Colonic mucosa (tissue), 4 donors: ENCODE measurements at regions not wholly inside any gene's neighbourhood (a gene's known extent, or its start where the extent isn't known, plus 50 kb on each side); places are given as distances from the start of the nearest gene placed in this dataset.

Experiments
- DNase-seq: peaks from one replicate; pipeline ENCODE4 v3.0.0-alpha.2; 2020
- H3K27ac ChIP-seq: fragments of 200-600 bp; one replicate; pipeline ENCODE4 v1.8.0; 2021
- H3K27me3 ChIP-seq: fragments of 200-600 bp; one replicate; pipeline ENCODE4 v1.8.0; 2021
- H3K36me3 ChIP-seq: fragments of 200-600 bp; one replicate; pipeline ENCODE4 v1.8.0; 2021
- H3K4me1 ChIP-seq: fragments of 200-600 bp; one replicate; pipeline ENCODE4 v1.8.0; 2021; ENCODE audit warnings: mild to moderate bottlenecking
- H3K4me3 ChIP-seq: fragments of 200-600 bp; one replicate; pipeline ENCODE4 v1.8.0; 2021
- H3K9ac ChIP-seq, 2 donors: one replicate each; pipeline ENCODE4 v1.7.0; 2013; ENCODE audit warnings: control low read depth in 2 of 2, low read depth in 2 of 2, low read length in 2 of 2
- H3K9me3 ChIP-seq: fragments of 200-600 bp; one replicate; pipeline ENCODE4 v1.8.0; 2021
- CTCF ChIP-seq: fragments of 200-600 bp; IDR thresholded peaks from one replicate; pipeline ENCODE4 v1.8.0; 2022; ENCODE audit warnings: antibody characterized with exemption, mild to moderate bottlenecking
- intact Hi-C: fragments of 100-400 bp; cut with DNase I; formaldehyde crosslinking; loops from one replicate; pipeline ENCODE4 v1.14.1; 2022
- donor health status: healthy.
- donor health status: DM: no; HTN: no; CAD: no.
- donor health status: DM: no; HTN: no; CAD: no.

DNA sequence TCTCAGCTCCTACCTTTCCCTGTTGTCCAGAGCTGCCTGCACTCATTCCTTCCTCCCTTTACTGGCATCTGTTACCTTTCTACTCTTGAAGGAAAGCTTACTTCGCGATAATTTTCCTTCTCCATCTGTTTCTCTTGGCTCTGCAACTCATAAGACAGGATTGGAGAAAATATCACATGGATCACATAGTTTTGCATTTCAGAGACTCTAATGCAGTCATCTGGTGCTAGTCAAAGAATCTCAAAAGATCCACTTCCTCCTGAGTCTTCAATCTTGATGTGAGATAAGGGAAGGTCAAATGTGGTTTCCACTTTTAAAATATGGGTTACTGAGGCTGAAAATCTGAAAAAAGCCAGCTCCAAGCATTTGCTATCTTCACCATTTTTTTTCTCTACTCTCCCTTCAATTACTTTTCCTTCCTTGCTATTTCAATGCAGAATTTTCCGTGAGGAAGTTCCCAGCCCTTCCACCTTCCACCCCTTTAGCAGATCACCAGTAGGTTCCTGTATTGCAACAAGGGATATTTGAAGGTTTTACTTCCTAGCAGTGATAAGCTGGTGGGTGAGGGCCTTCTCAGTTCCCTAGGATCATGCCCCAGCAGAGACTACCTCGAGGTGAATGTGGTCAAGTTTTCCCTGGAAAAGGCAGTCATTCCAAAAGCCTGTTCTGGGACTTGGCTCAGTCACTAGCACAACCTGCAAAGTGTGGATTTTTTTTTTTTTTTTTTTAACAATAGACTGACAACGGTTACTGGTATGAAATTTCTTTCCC is 62.8 kb upstream of the LRRC1 start:
- Histone ChIP-seq H3K36me3 (no peaks in the 10 kb centered on the region), H3K4me1 (no peaks in the 10 kb centered on the region), H3K27ac (no peak overlapping the region), H3K9ac (no peak overlapping the region), H3K4me3 (no peak overlapping the region), H3K27me3 (no peaks in the 10 kb centered on the region), H3K9me3 (no peaks in the 10 kb centered on the region)
- TF ChIP-seq CTCF = no peak
- intact Hi-C loops = loop anchor here (5.0 kb wide), 2 partner anchors 60 to 225 kb away; no protein-coding TSS in a partner anchor
- DNase-seq = no peak

DNA sequence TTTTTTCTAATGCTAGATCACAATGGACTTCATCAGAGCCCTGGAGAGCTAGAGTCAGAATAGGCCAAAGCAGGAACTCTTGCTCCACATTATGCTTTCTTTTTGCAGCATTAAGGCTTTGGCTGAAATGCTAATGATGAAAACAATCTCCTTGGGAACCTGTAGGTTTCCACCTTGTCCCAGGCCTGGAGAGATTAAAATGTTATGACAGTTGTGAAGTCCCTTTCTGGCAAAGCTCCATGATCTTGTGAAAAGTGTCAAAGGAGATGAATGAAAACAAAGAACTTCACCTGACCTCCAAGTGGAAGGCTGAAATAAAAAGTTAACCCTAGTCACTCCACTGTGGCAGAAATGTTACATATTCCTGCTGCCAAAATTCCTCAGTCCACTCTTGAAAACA is 64.0 kb upstream of the LRRC1 start:
- Histone ChIP-seq H3K9me3 (no peaks in the 10 kb centered on the region), H3K27me3 (no peaks in the 10 kb centered on the region), H3K4me1 (no peaks in the 10 kb centered on the region), H3K9ac (no peak overlapping the region), H3K36me3 (no peaks in the 10 kb centered on the region), H3K4me3 (no peak overlapping the region), H3K27ac (no peak overlapping the region)
- no peak for DNase-seq
- intact Hi-C loops = loop anchor here (5.0 kb wide), 2 partner anchors 62 to 227 kb away; no protein-coding TSS in a partner anchor
- TF ChIP-seq CTCF = no peak

DNA sequence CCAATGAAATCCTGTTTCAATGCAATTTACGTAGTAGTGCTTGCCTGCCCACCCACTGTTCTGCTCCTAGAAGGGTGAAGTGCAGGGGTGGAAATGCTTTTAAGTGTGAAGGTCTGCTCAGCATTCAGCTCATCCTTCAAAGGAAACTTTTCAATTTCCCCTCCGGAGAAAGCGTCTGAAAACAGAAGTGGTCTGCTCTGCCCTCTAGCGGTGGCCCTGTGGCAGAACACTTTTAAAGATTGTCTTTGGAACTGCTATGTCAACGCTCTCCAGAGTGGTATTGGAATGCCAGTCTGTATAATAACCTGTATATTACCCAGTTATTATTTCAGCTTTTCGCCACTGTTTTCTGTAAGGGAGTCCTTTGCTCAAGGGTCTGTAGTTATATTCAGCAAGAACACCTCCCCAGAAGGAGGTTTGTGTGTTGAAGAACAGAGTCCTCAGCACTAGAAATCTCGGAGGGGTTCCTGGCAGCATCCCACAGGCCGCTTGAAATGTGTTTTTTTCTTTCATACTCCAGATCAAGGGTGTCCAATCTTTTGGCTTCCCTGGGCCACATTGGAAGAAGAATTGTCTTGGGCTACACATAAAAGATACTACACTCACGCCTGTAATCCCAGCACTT is 63.1 kb upstream of the KLHL31 start:
- Histone ChIP-seq H3K4me1 (no peaks in the 10 kb centered on the region), H3K36me3 (no peaks in the 10 kb centered on the region), H3K27me3 (no peaks in the 10 kb centered on the region), H3K9ac (no peak overlapping the region), H3K27ac (no peak overlapping the region), H3K4me3 (no peak overlapping the region), H3K9me3 (no peaks in the 10 kb centered on the region)
- DNase-seq = peak; percentile 40
- peak; percentile 93 for TF ChIP-seq CTCF
- intact Hi-C loops = loop anchor here (2.0 to 10.0 kb wide), 2 partner anchors 236 to 554 kb away; no protein-coding TSS in a partner anchor

GRCh38 chr6:53727748-53728147 is 62.2 kb upstream of the KLHL31 start:
- TF ChIP-seq CTCF = no peak
- Histone ChIP-seq H3K36me3 (no peaks in the 10 kb centered on the region), H3K27me3 (no peaks in the 10 kb centered on the region), H3K4me3 (no peak overlapping the region), H3K27ac (no peak overlapping the region), H3K4me1 (no peaks in the 10 kb centered on the region), H3K9ac (no peak overlapping the region), H3K9me3 (no peaks in the 10 kb centered on the region)
- intact Hi-C loops = loop anchor here (2.0 to 10.0 kb wide), 2 partner anchors 235 to 553 kb away; no protein-coding TSS in a partner anchor
- no peak for DNase-seq

DNA sequence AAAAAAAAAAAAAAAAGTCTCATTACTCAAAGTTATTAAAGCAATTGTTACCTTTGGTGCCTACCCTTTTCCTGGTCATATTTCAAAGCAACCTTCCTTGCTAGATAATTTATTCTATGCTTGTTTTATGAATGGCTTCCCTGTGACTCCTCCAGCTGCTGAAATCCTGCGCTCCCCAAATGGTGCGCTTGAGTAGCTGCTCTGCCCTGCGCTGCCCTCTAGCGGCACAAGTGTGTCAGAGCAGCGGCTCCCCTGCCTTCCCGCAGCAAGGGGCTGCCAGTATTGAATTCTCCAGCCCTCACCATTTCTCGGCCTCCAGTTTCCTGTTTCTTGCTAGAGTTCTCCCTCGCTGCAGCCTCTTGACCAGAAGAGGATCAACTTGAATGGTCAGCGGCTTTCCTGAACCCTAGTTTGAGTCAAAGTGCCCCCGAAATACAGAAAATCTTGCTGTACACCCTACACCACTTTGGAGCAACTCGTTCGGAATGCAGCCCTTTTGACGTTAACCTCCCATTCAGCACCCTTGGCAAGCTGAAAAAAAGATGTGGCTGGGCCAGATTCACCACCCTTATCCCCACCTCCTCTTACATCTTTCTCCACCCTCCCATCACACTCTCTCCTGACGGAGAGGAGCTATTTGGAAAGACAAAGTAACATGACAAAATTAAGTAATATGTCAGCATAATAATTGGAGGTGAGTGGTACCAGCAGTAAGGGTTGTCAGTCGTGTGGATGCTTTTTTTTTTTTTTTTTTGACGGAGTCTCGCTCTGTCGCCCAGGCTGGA is 60.4 kb upstream of the KLHL31 start:
- no peaks in the 10 kb centered on the region for H3K27me3 ChIP-seq
- peak; percentile 98 for TF ChIP-seq CTCF
- H3K9me3 ChIP-seq = no peaks in the 10 kb centered on the region
- H3K4me1 ChIP-seq = no peaks in the 10 kb centered on the region
- intact Hi-C loops = loop anchor here (10.0 kb wide), 1 partner anchor 551 kb away; no protein-coding TSS in a partner anchor
- H3K36me3 ChIP-seq = no peaks in the 10 kb centered on the region
- no peak overlapping the region for H3K27ac ChIP-seq
- DNase-seq = peak; percentile 76
- H3K4me3 ChIP-seq = no peak overlapping the region
- no peak overlapping the region for H3K9ac ChIP-seq
